Naive B cell (primary cell): ENCODE measurements at regions not wholly inside any gene's neighbourhood (a gene's known extent, or its start where the extent isn't known, plus 50 kb on each side); places are given as distances from the start of the nearest gene placed in this dataset.

Experiments used
- ATAC-seq, 2 donors: fragments of 150-1000 bp; cut with Tn5 transposase; 2 replicates each; pipeline ENCODE4 v1.10.0; 2021; ENCODE audit warnings: low read depth in 2 of 2, mild to moderate bottlenecking in 2 of 2, moderate library complexity in 2 of 2
- DNase-seq: peaks from one replicate; pipeline ENCODE4 v3.0.0; 2022
- H3K27ac Mint-ChIP-seq, 6 donors: one replicate each; pipeline ENCODE4 v1.8.0; 2020 to 2022; ENCODE audit warnings: mild to moderate bottlenecking in 6 of 6, mixed read lengths in 6 of 6, moderate library complexity in 5 of 6, inconsistent platforms in 2 of 6
- H3K27me3 Mint-ChIP-seq, 3 donors: one replicate each; pipeline ENCODE4 v1.8.0; 2021 to 2022; ENCODE audit warnings: mixed read lengths in 3 of 3, mild to moderate bottlenecking in 1 of 3
- H3K36me3 Mint-ChIP-seq, 2 donors: one replicate each; pipeline ENCODE4 v1.8.0; 2020 to 2022; ENCODE audit warnings: mixed read lengths in 2 of 2, inconsistent platforms in 1 of 2, mild to moderate bottlenecking in 1 of 2
- H3K4me1 Mint-ChIP-seq, 3 donors: one replicate each; pipeline ENCODE4 v1.8.0; 2020 to 2022; ENCODE audit warnings: mixed read lengths in 3 of 3, inconsistent platforms in 1 of 3, mild to moderate bottlenecking in 1 of 3, moderate library complexity in 1 of 3
- H3K4me3 Mint-ChIP-seq, 8 donors: one replicate each; pipeline ENCODE4 v1.8.0; 2020 to 2022; ENCODE audit warnings: mild to moderate bottlenecking in 8 of 8, mixed read lengths in 8 of 8, moderate library complexity in 8 of 8, inconsistent platforms in 2 of 8
- H3K9me3 Mint-ChIP-seq, 7 donors: one replicate each; pipeline ENCODE4 v1.8.0; 2020 to 2022; ENCODE audit warnings: mixed read lengths in 7 of 7, mild to moderate bottlenecking in 5 of 7, inconsistent platforms in 2 of 7, moderate library complexity in 1 of 7

DNA sequence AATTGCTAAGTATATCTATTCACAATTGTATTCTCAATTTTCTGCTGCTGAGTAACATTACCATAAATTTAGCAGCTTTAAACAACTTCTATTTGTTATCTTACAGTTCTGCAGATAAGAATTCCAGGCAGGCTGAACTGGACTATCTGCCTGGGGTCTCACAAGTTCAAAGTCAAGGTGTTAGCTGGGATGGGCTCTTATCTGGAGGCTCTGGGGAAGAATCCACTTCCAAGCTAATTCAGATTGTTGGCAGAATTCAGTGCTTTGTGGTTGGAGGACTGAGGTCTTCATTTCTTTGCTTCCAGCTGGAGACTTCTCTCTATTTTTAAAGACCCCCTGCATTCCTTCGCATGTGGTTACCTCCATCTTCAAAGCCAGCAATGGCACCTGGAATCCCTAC lies 329.9 kb upstream of the ISX start:
- H3K4me1 Mint-ChIP-seq: no peaks in the 10 kb centered on the region
- H3K4me3 Mint-ChIP-seq: no peak overlapping the region
- no peak overlapping the region for H3K27ac Mint-ChIP-seq
- ATAC-seq (no peak), DNase-seq (no peak)
- H3K36me3 Mint-ChIP-seq: no peaks in the 10 kb centered on the region
- H3K27me3 Mint-ChIP-seq: peaks cover 0 to 7% (median 4%) of the 10 kb centered on the region in 3 donors
- H3K9me3 Mint-ChIP-seq: peaks cover 0 to 20% (median 5%) of the 10 kb centered on the region in 7 donors

DNA sequence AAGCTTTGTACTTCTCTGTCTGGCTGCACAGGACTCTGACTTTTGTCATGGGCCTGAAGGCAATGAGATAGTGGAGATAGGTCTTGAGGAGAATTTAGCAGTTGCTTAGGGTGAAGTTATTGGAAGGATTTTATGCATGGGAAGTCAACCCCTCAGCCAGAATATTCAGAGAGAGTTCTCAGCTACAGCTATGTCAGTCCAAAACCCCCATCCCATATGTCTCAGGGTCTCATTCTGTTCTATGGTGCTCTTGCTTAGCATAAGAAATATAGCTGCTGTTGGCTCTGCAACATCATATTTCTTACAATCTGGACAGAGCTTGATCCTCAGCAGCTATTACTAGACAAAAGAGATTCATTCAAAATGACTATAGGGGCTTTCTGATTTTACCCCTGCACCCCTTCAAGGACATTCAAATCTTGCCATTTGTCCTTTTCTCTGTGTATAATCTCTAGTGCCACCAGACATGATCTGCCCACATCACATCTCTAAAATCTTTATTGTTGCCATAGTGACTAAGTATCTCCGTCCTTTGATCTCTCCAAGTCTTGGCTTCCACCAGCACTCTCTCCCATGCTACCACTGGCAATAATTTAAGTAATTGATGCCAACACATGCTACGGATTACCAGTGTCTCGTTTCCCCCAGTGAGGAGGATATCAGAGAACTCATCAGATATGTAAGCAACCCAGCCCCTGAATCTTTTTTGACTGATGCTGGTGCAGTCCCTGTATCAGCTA lies 327.1 kb upstream of the ISX start:
- Mint-ChIP-seq H3K4me3 (no peak overlapping the region), H3K27me3 (peaks cover 0 to 7% (median 4%) of the 10 kb centered on the region in 3 donors), H3K27ac (no peak overlapping the region), H3K36me3 (no peaks in the 10 kb centered on the region), H3K4me1 (no peaks in the 10 kb centered on the region), H3K9me3 (peaks cover 0 to 17% (median 4%) of the 10 kb centered on the region in 7 donors)
- ATAC-seq (no peak), DNase-seq (no peak)

DNA sequence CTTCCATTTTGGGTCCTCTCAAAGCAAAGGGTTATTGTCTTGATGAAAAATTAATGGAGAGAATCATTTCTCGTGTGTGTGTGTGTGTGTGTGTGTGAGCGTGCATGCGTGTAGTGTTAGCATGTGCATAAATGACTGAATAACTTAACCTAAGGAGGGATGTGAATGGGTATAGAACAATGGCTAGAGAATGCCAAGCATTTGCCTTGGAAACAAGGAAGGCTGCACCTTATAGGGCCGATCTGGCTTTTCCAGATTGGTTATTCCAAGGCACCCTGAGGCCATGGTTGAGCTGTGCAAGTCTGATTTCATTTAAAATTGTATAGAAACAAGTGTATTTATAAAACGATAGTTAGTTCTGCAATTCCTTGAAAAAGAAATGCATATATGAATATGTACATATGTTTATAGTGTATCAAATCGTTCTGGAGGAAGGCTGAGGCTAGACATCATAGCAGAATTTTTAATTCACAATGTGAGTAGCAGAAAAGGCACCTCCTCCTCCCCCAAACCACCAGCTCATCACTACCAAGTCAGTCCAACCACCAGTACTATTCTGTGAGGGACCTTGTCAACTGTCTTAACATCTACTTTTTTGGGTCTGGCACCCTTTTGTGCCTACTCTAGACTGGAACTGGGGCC lies 322.7 kb upstream of the ISX start:
- Mint-ChIP-seq H3K27ac (no peak overlapping the region), H3K27me3 (peaks cover 0 to 7% (median 0%) of the 10 kb centered on the region in 3 donors), H3K9me3 (peaks cover 0 to 10% (median 0%) of the 10 kb centered on the region in 7 donors), H3K4me1 (no peaks in the 10 kb centered on the region), H3K36me3 (no peaks in the 10 kb centered on the region), H3K4me3 (no peak overlapping the region)
- DNase-seq (no peak), ATAC-seq (no peak)

DNA sequence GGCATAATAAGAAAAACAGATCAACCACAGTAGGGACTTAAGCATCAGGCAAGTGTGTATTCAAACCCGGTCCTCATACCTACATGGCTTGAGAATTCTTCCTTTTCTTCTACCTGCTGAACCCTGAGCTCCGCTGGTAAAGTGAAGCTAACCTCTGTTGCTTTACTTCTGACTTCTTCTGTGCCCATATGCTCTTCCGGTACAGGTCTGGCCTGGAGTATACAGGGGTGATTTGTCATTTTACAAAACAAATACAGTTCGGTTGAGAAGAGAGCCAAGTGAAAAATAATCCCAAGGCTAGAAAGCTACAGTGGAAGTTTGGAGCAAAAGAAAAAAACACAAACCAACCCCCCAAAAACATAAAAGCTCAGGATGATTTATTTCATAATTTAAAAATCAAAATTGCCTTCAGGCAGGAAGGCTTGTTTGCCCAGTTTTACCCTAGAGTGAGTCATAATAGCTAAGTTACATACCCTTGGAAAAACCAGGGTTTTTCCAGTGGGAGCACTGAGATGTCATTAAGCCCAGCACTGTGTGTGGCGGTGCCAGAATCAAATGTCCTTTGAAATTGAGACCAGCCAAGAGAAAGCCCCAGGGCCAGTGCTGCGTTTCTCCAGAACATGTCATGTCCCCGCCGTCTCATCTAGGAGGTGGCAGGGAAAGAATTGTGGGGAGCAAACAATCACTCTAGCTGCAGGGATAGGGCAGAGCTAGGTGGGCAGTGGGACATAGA lies 305.5 kb upstream of the ISX start:
- Mint-ChIP-seq H3K27ac (no peak overlapping the region), H3K36me3 (no peaks in the 10 kb centered on the region), H3K27me3 (peaks cover 0 to 18% (median 6%) of the 10 kb centered on the region in 3 donors), H3K4me3 (no peak overlapping the region), H3K4me1 (no peaks in the 10 kb centered on the region), H3K9me3 (peaks cover 0 to 6% (median 2%) of the 10 kb centered on the region in 7 donors)
- DNase-seq (no peak), ATAC-seq (no peak)

DNA sequence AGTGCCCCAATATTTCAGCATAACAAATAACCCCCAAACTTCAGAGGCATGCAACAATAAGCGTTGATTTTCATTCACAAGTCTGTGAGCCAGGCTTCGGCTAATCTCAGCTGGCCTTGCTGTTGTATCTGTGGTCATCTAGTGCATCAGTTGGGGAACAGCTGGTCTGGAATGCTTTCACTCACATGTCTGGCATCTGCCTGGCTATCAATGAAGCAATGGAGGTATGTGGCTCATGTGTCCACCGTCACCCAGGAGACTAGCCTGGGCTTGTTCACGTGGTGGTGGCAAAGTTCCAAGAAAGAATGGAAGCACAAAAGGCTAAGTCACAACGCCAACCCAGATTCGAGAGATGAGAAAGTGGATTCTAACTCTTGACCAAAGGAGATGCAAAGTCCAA lies 304.8 kb upstream of the ISX start:
- ATAC-seq (no peak), DNase-seq (no peak)
- peaks cover 0 to 6% (median under 1%) of the 10 kb centered on the region in 7 donors for H3K9me3 Mint-ChIP-seq
- H3K27me3 Mint-ChIP-seq: peaks cover 0 to 18% (median 6%) of the 10 kb centered on the region in 3 donors
- H3K4me3 Mint-ChIP-seq: peak overlapping the region in 1 of 8 donors; percentile 20
- H3K27ac Mint-ChIP-seq: no peak overlapping the region
- H3K36me3 Mint-ChIP-seq: no peaks in the 10 kb centered on the region
- H3K4me1 Mint-ChIP-seq: no peaks in the 10 kb centered on the region

DNA sequence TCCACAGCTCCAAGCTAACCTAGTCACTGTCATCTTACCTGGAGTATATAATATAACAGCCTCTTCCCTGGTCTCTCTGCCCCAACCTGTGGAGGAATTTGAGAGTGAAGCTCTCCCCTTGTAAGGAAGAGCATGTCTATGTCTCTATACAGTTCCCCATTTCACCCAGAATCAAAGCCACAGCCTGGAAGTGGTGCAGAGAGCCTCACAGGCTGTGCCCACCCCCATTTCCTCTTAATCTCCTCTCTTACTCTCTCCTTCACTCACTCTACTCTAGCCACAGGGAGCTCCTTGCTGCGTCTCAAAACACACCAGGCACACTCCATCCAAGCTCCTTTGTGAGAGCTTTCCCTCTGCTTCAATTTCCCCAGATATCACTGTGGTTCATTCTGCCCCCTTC lies 302.5 kb upstream of the ISX start:
- Mint-ChIP-seq H3K4me3 (no peak overlapping the region), H3K36me3 (no peaks in the 10 kb centered on the region), H3K27ac (no peak overlapping the region), H3K4me1 (no peaks in the 10 kb centered on the region), H3K27me3 (peaks cover 0 to 9% (median 6%) of the 10 kb centered on the region in 3 donors), H3K9me3 (peaks cover 0 to 5% (median 0%) of the 10 kb centered on the region in 7 donors)
- no peak for ATAC-seq
- no peak for DNase-seq

DNA sequence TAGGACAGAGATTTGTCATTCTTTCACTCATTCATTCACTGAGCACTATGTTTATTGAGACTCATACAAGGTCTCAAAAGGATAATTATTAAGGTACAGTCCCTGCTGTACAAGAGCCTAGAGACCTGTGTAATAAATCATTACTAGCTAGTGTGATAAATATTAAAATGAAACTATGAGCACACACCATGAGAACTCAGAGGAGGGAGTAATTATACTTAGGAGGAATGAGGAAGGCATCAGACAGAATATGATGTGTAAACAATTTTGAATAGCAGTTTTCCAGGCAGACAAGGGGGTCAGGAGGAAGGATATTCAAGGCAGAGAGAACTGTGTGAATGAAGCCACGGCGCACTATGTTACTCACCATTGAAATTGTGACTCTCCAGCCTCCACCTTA lies 300.8 kb upstream of the ISX start:
- no peaks in the 10 kb centered on the region for H3K36me3 Mint-ChIP-seq
- no peaks in the 10 kb centered on the region for H3K4me1 Mint-ChIP-seq
- no peak for DNase-seq
- ATAC-seq: no peak
- H3K27ac Mint-ChIP-seq: no peak overlapping the region
- H3K4me3 Mint-ChIP-seq: no peak overlapping the region
- peaks cover 0 to 6% (median 4%) of the 10 kb centered on the region in 3 donors for H3K27me3 Mint-ChIP-seq
- no peaks in the 10 kb centered on the region for H3K9me3 Mint-ChIP-seq

DNA sequence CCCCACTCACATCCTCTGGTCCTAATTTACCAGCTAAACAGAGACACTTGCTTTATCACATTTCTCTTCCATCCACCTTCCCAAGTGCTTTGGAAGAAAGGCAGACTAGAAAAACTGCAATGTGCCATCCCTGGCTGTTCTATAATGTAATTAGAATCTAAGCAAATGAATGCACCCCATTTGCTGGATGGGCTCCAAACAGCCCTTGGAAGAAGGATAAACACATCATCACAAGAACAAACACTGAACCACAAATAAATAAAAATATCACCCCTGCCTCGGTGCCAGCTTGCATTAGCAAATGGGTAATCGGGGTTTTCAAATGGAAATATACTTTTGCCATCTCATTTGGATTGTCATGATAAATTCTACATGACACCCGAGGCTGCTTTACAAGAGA lies 296.6 kb upstream of the ISX start:
- Mint-ChIP-seq H3K27ac (no peak overlapping the region), H3K9me3 (no peaks in the 10 kb centered on the region), H3K4me3 (no peak overlapping the region), H3K36me3 (no peaks in the 10 kb centered on the region), H3K27me3 (peaks cover 0 to 8% (median 0%) of the 10 kb centered on the region in 3 donors), H3K4me1 (no peaks in the 10 kb centered on the region)
- ATAC-seq: no peak
- DNase-seq: no peak

DNA sequence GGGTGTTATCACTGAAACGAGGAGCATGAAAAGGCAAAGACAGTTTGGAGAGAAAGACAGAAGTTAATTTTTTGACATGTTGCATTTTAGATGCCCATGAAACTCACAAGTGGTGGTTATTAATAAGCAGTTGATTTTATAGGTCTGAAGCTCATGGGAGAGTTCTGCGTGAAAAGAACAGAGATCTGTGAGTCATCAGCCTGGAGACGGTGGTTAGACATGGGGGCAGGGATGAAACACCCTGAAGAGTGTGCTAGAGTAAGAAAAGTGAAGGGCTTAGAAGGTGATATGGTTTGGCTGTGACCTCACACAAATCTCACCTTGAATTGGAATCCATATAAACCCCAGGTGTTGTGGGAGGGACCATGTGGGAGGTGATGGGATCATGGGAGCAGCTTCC lies 289.1 kb upstream of the ISX start:
- Mint-ChIP-seq H3K4me1 (no peaks in the 10 kb centered on the region), H3K4me3 (no peak overlapping the region), H3K9me3 (peaks cover 10 to 35% (median 21%) of the 10 kb centered on the region in 7 donors), H3K27ac (no peak overlapping the region), H3K27me3 (peaks cover 0 to 4% (median 0%) of the 10 kb centered on the region in 3 donors), H3K36me3 (peaks cover 0 to 7% of the 10 kb centered on the region in 2 donors)
- no peak for ATAC-seq
- DNase-seq: no peak

DNA sequence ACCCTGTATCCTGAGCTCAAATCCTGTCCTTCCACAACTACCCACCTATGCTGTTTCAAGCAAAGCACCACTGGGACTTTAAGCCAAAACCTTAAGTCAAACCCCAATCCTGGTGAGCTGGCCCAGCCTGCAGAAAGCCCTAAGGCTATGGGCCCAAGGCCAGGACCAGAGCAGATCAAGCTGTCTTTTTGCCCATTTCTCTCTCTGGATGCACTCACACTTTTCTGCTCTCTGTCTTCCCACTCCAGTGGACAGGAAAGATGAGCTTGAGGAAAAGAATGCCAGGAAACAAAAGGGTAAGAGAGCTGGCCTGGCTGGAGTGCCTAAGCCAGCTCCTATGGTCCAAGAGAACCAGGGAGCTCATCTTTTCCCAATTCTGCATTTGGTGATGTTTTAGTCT lies 284.3 kb upstream of the ISX start:
- ATAC-seq: no peak
- H3K9me3 Mint-ChIP-seq: peaks cover 10 to 40% (median 21%) of the 10 kb centered on the region in 7 donors
- no peaks in the 10 kb centered on the region for H3K4me1 Mint-ChIP-seq
- H3K27me3 Mint-ChIP-seq: no peaks in the 10 kb centered on the region
- H3K4me3 Mint-ChIP-seq: no peak overlapping the region
- H3K36me3 Mint-ChIP-seq: peaks cover 0 to 7% of the 10 kb centered on the region in 2 donors
- no peak for DNase-seq
- peak overlapping the region in 1 of 6 donors; percentile 66 for H3K27ac Mint-ChIP-seq

DNA sequence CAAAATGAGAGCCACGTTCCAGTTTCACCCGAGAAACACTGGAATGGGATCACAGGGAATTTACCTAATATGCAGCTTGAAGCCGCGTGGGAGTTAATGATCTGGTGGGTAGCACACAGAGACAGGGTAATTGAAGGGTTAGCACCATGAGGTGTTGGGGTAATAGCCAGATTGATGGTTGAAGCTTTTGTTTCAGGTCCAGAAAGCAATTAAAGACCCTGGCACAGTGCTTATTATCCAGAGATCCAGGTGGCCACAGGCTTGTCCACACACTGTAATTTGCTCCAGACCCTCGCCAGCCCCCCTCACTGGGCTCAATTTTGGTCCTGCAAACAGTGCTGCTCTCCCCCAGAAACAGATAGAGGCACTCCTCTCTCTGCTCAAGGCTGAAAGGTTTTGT lies 282.5 kb upstream of the ISX start:
- H3K4me3 Mint-ChIP-seq: peak overlapping the region in 1 of 8 donors; percentile 30
- ATAC-seq: no peak

DNA sequence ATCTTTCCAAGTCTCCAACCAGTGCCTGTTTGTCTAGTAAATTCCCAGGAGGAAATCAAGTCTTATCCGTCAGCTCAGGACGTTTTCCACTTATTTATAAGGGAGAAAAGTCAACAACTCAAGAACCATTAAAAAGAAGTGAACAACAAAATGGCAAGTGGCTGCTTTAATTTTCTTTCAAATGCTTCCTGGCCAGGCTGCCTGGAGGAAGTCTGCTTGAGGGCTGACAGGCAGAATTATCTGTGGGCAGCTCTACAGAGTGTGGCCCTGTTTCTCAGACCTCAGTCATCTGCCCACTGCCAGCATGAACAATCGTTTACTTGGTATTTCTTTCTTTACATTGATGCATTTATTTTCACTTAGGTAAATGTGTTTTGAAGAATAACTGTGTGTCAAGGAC lies 281.9 kb upstream of the ISX start:
- DNase-seq (no peak), ATAC-seq (no peak)
- H3K27ac Mint-ChIP-seq: peak overlapping the region in 1 of 6 donors; percentile 24
- H3K27me3 Mint-ChIP-seq: no peaks in the 10 kb centered on the region
- peaks cover 0 to 10% of the 10 kb centered on the region in 2 donors for H3K36me3 Mint-ChIP-seq
- peaks cover 2 to 25% (median 11%) of the 10 kb centered on the region in 7 donors for H3K9me3 Mint-ChIP-seq
- H3K4me1 Mint-ChIP-seq: no peaks in the 10 kb centered on the region
- no peak overlapping the region for H3K4me3 Mint-ChIP-seq

More for the DNA sequence above, 282.5 kb upstream of the ISX start:
- Mint-ChIP-seq H3K27ac (no peak overlapping the region), H3K4me1 (no peaks in the 10 kb centered on the region), H3K27me3 (no peaks in the 10 kb centered on the region), H3K9me3 (peaks cover 2 to 24% (median 14%) of the 10 kb centered on the region in 7 donors), H3K36me3 (peaks cover 0 to 10% of the 10 kb centered on the region in 2 donors)
- DNase-seq: no peak

DNA sequence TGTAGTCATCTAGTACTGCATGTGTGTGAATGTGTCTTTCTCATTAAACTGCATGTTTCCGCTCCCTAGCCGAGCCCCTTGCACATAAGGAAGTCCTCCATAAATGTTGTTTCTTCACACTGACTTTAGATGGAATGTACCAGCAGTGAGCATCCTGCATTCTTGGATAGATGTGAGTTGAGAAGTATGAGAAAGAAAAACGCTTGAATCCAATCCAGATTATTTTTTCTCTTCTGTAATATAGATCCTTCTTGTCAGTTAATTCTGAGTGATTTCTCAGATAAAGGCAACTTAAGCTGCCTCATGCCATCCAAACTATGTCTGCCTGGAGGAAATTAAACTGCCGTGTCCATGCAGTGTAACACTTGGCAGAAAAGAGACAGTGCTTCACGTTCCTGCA lies 268.1 kb upstream of the ISX start:
- Mint-ChIP-seq H3K4me1 (no peaks in the 10 kb centered on the region), H3K27me3 (peaks cover 0 to 10% (median 4%) of the 10 kb centered on the region in 3 donors)

More for the DNA sequence above, 268.1 kb upstream of the ISX start:
- H3K36me3 Mint-ChIP-seq: no peaks in the 10 kb centered on the region
- no peak overlapping the region for H3K4me3 Mint-ChIP-seq
- no peak overlapping the region for H3K27ac Mint-ChIP-seq
- ATAC-seq (no peak), DNase-seq (no peak)
- H3K9me3 Mint-ChIP-seq: peaks cover 0 to 4% (median 3%) of the 10 kb centered on the region in 7 donors
